ENCODE measurements at regions not wholly inside any gene's neighbourhood (a gene's known extent, or its start where the extent isn't known, plus 50 kb on each side); places are given as distances from the start of the nearest gene placed in this dataset.

GRCh38 chr1:222865718-222866117, 50.9 kb downstream of the DISP1 start:
- Histone ChIP-seq H3K9ac (no peak overlapping the region), H3K36me3 (no peaks in the 10 kb centered on the region), H3K4me2 (no peak overlapping the region), H3K4me1 (peaks cover 7% of the 10 kb centered on the region), H3K27me3 (no peaks in the 10 kb centered on the region), H3K27ac (no peak overlapping the region), H3K4me3 (no peak overlapping the region), H4K20me1 (no peaks in the 10 kb centered on the region), H3K9me3 (0 out of 2 replicates have a peak, but pooled peaks cover 3% of the 10 kb centered on the region)
- no peak for TF ChIP-seq Cebpa-rat (IDR thresholded peaks at IDR 0.05)

GRCh38 chr1:222867316-222867715, 52.5 kb downstream of the DISP1 start:
- no peaks in the 10 kb centered on the region for H3K27me3 ChIP-seq
- no peak overlapping the region for H3K27ac ChIP-seq
- no peaks in the 10 kb centered on the region for H4K20me1 ChIP-seq
- H3K4me3 ChIP-seq = no peak overlapping the region
- no peak for TF ChIP-seq Cebpa-rat (IDR thresholded peaks at IDR 0.05)
- no peaks in the 10 kb centered on the region for H3K4me1 ChIP-seq
- H3K9ac ChIP-seq = no peak overlapping the region
- 0 out of 2 replicates have a peak, but pooled peaks cover 3% of the 10 kb centered on the region for H3K9me3 ChIP-seq
- H3K4me2 ChIP-seq = no peak overlapping the region
- H3K36me3 ChIP-seq = no peaks in the 10 kb centered on the region

GRCh38 chr1:222876182-222876581, 61.3 kb downstream of the DISP1 start:
- H4K20me1 ChIP-seq = no peaks in the 10 kb centered on the region
- H3K36me3 ChIP-seq = no peaks in the 10 kb centered on the region
- H3K4me1 ChIP-seq = peaks cover 20% of the 10 kb centered on the region
- H3K4me3 ChIP-seq = no peak overlapping the region
- no peak for TF ChIP-seq Cebpa-rat (IDR thresholded peaks at IDR 0.05)
- no peak overlapping the region for H3K27ac ChIP-seq
- no peaks in the 10 kb centered on the region for H3K27me3 ChIP-seq
- no peak overlapping the region for H3K9ac ChIP-seq
- H3K9me3 ChIP-seq = peaks cover 1% of the 10 kb centered on the region; the same call in 1 of the 2 replicates
- H3K4me2 ChIP-seq = no peak overlapping the region

- TF ChIP-seq Cebpa-rat (IDR thresholded peaks at IDR 0.05) = no peak
- Histone ChIP-seq H3K36me3 (no peaks in the 10 kb centered on the region), H3K9me3 (peaks cover 5% of the 10 kb centered on the region; the same call in 1 of the 2 replicates), H3K4me2 (no peak overlapping the region), H4K20me1 (no peaks in the 10 kb centered on the region), H3K9ac (no peak overlapping the region), H3K4me1 (peaks cover 20% of the 10 kb centered on the region), H3K27ac (no peak overlapping the region), H3K4me3 (no peak overlapping the region), H3K27me3 (no peaks in the 10 kb centered on the region)
These were observed 63.0 kb downstream of the DISP1 start for GRCh38 chr1:222877854-222878253.

- no peaks in the 10 kb centered on the region for H4K20me1 ChIP-seq
- H3K9ac ChIP-seq = no peak overlapping the region
- no peaks in the 10 kb centered on the region for H3K36me3 ChIP-seq
- H3K4me3 ChIP-seq = no peak overlapping the region
- no peak for TF ChIP-seq Cebpa-rat (IDR thresholded peaks at IDR 0.05)
- no peak overlapping the region for H3K27ac ChIP-seq
- H3K9me3 ChIP-seq = peaks cover 5% of the 10 kb centered on the region; the same call in 1 of the 2 replicates
- H3K4me1 ChIP-seq = peaks cover 8% of the 10 kb centered on the region
- no peak overlapping the region for H3K4me2 ChIP-seq
- no peaks in the 10 kb centered on the region for H3K27me3 ChIP-seq
These were observed 65.7 kb downstream of the DISP1 start for GRCh38 chr1:222880587-222880986.

GRCh38 chr1:222886194-222886854, 71.5 kb downstream of the DISP1 start:
- no peaks in the 10 kb centered on the region for H4K20me1 ChIP-seq
- no peaks in the 10 kb centered on the region for H3K27me3 ChIP-seq
- H3K4me1 ChIP-seq = peaks cover 6% of the 10 kb centered on the region; the same call in 1 of the 2 replicates
- H3K9me3 ChIP-seq = peaks cover 2% of the 10 kb centered on the region; the same call in 1 of the 2 replicates
- TF ChIP-seq Cebpa-rat (IDR thresholded peaks at IDR 0.05) = no peak
- H3K9ac ChIP-seq = no peak overlapping the region
- H3K36me3 ChIP-seq = no peaks in the 10 kb centered on the region
- H3K4me3 ChIP-seq = no peak overlapping the region
- no peak overlapping the region for H3K4me2 ChIP-seq
- H3K27ac ChIP-seq = no peak overlapping the region

GRCh38 chr1:222886878-222887351, 72.1 kb downstream of the DISP1 start:
- peaks cover 6% of the 10 kb centered on the region; the same call in 1 of the 2 replicates for H3K4me1 ChIP-seq
- H3K27me3 ChIP-seq = no peaks in the 10 kb centered on the region
- no peak overlapping the region for H3K4me3 ChIP-seq
- H4K20me1 ChIP-seq = no peaks in the 10 kb centered on the region
- H3K9me3 ChIP-seq = no peaks in the 10 kb centered on the region
- no peak for TF ChIP-seq Cebpa-rat (IDR thresholded peaks at IDR 0.05)
- H3K36me3 ChIP-seq = no peaks in the 10 kb centered on the region
- no peak overlapping the region for H3K4me2 ChIP-seq
- no peak overlapping the region for H3K27ac ChIP-seq
- no peak overlapping the region for H3K9ac ChIP-seq

GRCh38 chr1:222889440-222889839, 74.6 kb downstream of the DISP1 start:
- no peak overlapping the region for H3K4me2 ChIP-seq

GRCh38 chr1:222890716-222891115, 75.9 kb downstream of the DISP1 start:
- peaks cover 6% of the 10 kb centered on the region; the same call in 1 of the 2 replicates for H3K4me1 ChIP-seq
- no peak for TF ChIP-seq Cebpa-rat (IDR thresholded peaks at IDR 0.05)

More at GRCh38 chr1:222889440-222889839, 74.6 kb downstream of the DISP1 start:
- TF ChIP-seq Cebpa-rat (IDR thresholded peaks at IDR 0.05) = no peak
- Histone ChIP-seq H3K4me3 (no peak overlapping the region), H3K27me3 (no peaks in the 10 kb centered on the region), H3K27ac (no peak overlapping the region), H3K36me3 (peaks cover 14% of the 10 kb centered on the region), H4K20me1 (no peaks in the 10 kb centered on the region), H3K4me1 (peaks cover 6% of the 10 kb centered on the region; the same call in 1 of the 2 replicates), H3K9me3 (peaks cover 15% of the 10 kb centered on the region), H3K9ac (no peak overlapping the region)

GRCh38 chr1:222891578-222891977, 76.7 kb downstream of the DISP1 start:
- Histone ChIP-seq H3K36me3 (peaks cover 15% of the 10 kb centered on the region), H3K9me3 (peaks cover 20% of the 10 kb centered on the region), H3K27ac (no peak overlapping the region), H3K4me1 (peaks cover 6% of the 10 kb centered on the region; the same call in 1 of the 2 replicates), H3K4me3 (no peak overlapping the region), H3K4me2 (no peak overlapping the region), H4K20me1 (no peaks in the 10 kb centered on the region), H3K9ac (no peak overlapping the region), H3K27me3 (no peaks in the 10 kb centered on the region)
- TF ChIP-seq Cebpa-rat (IDR thresholded peaks at IDR 0.05) = no peak

More at GRCh38 chr1:222890716-222891115, 75.9 kb downstream of the DISP1 start:
- Histone ChIP-seq H3K27me3 (no peaks in the 10 kb centered on the region), H3K27ac (no peak overlapping the region), H3K4me3 (no peak overlapping the region), H4K20me1 (no peaks in the 10 kb centered on the region), H3K9me3 (peaks cover 20% of the 10 kb centered on the region), H3K4me2 (no peak overlapping the region), H3K36me3 (peaks cover 15% of the 10 kb centered on the region), H3K9ac (no peak overlapping the region)

All from BLaER1 (cell line).